ENCODE measurements at regions not wholly inside any gene's neighbourhood (a gene's known extent, or its start where the extent isn't known, plus 50 kb on each side); places are given as distances from the start of the nearest gene placed in this dataset.

DNA sequence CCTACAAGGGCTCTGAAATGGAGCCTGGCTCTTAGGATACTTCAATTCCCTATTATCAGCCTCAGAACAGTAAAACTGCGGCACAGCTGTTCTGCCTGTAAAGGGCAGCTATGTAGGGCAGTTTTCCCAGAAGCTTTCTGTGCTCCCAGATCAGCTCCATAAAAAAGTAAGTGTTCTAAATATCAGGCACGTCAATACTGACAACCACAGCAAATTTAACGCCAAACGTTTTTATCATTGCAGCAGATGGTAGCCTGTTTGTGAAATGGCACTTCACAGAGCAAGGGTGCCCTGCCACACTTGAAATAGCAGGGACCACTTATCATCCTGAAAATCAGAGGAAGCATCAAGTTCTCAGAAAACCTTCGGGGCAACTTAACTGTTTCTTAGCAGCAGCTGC lies 54.8 kb upstream of the PTHLH start:
- Histone ChIP-seq H3K4me3 (ENCODE audit: low read depth, low read length) (no peak overlapping the region), H3K36me3 (ENCODE audit: control insufficient read depth, insufficient read depth, low read length) (no peaks in the 10 kb centered on the region), H3K4me1 (peaks cover 41% of the 10 kb centered on the region), H3K4me2 (ENCODE audit: low read length) (peak overlapping the region; percentile 24), H3K27ac (peak overlapping the region; percentile 86), H3K27me3 (ENCODE audit: control insufficient read depth, insufficient read depth, low read length) (no peaks in the 10 kb centered on the region), H3K9me3 (ENCODE audit: control insufficient read depth, low read length) (no peaks in the 10 kb centered on the region), H3K79me2 (no peaks in the 10 kb centered on the region), H3K9ac (no peak overlapping the region), H2AFZ (peak overlapping the region; percentile 71)
- TF ChIP-seq, protein P1, sequence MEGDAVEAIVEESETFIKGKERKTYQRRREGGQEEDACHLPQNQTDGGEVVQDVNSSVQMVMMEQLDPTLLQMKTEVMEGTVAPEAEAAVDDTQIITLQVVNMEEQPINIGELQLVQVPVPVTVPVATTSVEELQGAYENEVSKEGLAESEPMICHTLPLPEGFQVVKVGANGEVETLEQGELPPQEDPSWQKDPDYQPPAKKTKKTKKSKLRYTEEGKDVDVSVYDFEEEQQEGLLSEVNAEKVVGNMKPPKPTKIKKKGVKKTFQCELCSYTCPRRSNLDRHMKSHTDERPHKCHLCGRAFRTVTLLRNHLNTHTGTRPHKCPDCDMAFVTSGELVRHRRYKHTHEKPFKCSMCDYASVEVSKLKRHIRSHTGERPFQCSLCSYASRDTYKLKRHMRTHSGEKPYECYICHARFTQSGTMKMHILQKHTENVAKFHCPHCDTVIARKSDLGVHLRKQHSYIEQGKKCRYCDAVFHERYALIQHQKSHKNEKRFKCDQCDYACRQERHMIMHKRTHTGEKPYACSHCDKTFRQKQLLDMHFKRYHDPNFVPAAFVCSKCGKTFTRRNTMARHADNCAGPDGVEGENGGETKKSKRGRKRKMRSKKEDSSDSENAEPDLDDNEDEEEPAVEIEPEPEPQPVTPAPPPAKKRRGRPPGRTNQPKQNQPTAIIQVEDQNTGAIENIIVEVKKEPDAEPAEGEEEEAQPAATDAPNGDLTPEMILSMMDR (IDR thresholded peaks at IDR 0.05): no peak

GRCh38 chr12:28027947-28028724 lies 55.6 kb upstream of the PTHLH start:
- Histone ChIP-seq H2AFZ (peak overlapping the region; percentile 71), H3K4me3 (ENCODE audit: low read depth, low read length) (peak overlapping the region; percentile 4), H3K4me2 (ENCODE audit: low read length) (peak overlapping the region; percentile 50), H3K9ac (no peak overlapping the region), H3K27me3 (ENCODE audit: control insufficient read depth, insufficient read depth, low read length) (no peaks in the 10 kb centered on the region), H3K4me1 (peaks cover 41% of the 10 kb centered on the region), H3K27ac (peak overlapping the region; percentile 86), H3K36me3 (ENCODE audit: control insufficient read depth, insufficient read depth, low read length) (no peaks in the 10 kb centered on the region), H3K9me3 (ENCODE audit: control insufficient read depth, low read length) (no peaks in the 10 kb centered on the region), H3K79me2 (no peaks in the 10 kb centered on the region)
- TF ChIP-seq, protein P1 (IDR thresholded peaks at IDR 0.05): no peak

- H2AFZ ChIP-seq: no peak overlapping the region
- no peak overlapping the region for H3K27ac ChIP-seq
- no peaks in the 10 kb centered on the region for H3K27me3 ChIP-seq (ENCODE audit: control insufficient read depth, insufficient read depth, low read length)
- H3K79me2 ChIP-seq: no peaks in the 10 kb centered on the region
- H3K9ac ChIP-seq: no peak overlapping the region
- H3K4me2 ChIP-seq (ENCODE audit: low read length): no peak overlapping the region
- TF ChIP-seq, protein P1 (IDR thresholded peaks at IDR 0.05): no peak
- no peak overlapping the region for H3K4me3 ChIP-seq (ENCODE audit: low read depth, low read length)
- peaks cover 12% of the 10 kb centered on the region for H3K4me1 ChIP-seq
- no peaks in the 10 kb centered on the region for H3K36me3 ChIP-seq (ENCODE audit: control insufficient read depth, insufficient read depth, low read length)
- no peaks in the 10 kb centered on the region for H3K9me3 ChIP-seq (ENCODE audit: control insufficient read depth, low read length)
These were observed 60.4 kb upstream of the PTHLH start for GRCh38 chr12:28032811-28033537.

- TF ChIP-seq, protein P1 (IDR thresholded peaks at IDR 0.05): no peak
- H3K79me2 ChIP-seq: no peaks in the 10 kb centered on the region
- no peak overlapping the region for H3K4me2 ChIP-seq (ENCODE audit: low read length)
- H3K4me3 ChIP-seq (ENCODE audit: low read depth, low read length): no peak overlapping the region
- no peaks in the 10 kb centered on the region for H3K9me3 ChIP-seq (ENCODE audit: control insufficient read depth, low read length)
- H3K9ac ChIP-seq: no peak overlapping the region
- no peaks in the 10 kb centered on the region for H3K27me3 ChIP-seq (ENCODE audit: control insufficient read depth, insufficient read depth, low read length)
- H3K4me1 ChIP-seq: peaks cover 6% of the 10 kb centered on the region
- no peak overlapping the region for H2AFZ ChIP-seq
- H3K27ac ChIP-seq: no peak overlapping the region
- no peaks in the 10 kb centered on the region for H3K36me3 ChIP-seq (ENCODE audit: control insufficient read depth, insufficient read depth, low read length)
These were observed 61.0 kb upstream of the PTHLH start for GRCh38 chr12:28033538-28033915.

Data from parathyroid adenoma (tissue), 2 donors.